SK-N-SH (cell line): ENCODE measurements at regions not wholly inside any gene's neighbourhood (a gene's known extent, or its start where the extent isn't known, plus 50 kb on each side); places are given as distances from the start of the nearest gene placed in this dataset.

Experiments
- CTCF ChIA-PET: fragments of 300-600, 350-600 bp; formaldehyde crosslinking; extraction: SDS; loops from one replicate; lab custom pipeline; 2021; lab: Yijun Ruan, JAX
- POLR2A ChIA-PET: fragments of 350-600 bp; sonication (Branson Sonifier 250); formaldehyde crosslinking; extraction: SDS; loops from one replicate; lab custom pipeline; 2020; ENCODE audit warnings: antibody characterized with exemption, inconsistent platforms; lab: Yijun Ruan, JAX
- DNase-seq: peaks from one replicate; pipeline ENCODE4 v3.0.0; 2012
- H2AFZ ChIP-seq: fragments of 200-600 bp; sonication (generic); 2 replicates; pipeline ENCODE4 v1.8.1; 2016; ENCODE audit warnings: antibody characterized with exemption, mild to moderate bottlenecking, low read depth
- H3F3A ChIP-seq: fragments of 200-600 bp; sonication (generic); replicated peaks from 2 replicates; pipeline ENCODE3; 2016; ENCODE audit warnings: antibody characterized with exemption, mild to moderate bottlenecking; ENCODE audit not compliant: insufficient read depth
- H3K27ac ChIP-seq, 2 experiments: fragments of 200-500 bp in 1 of 2; fragments of 200-600 bp in 1 of 2; sonication (Bioruptor generic) in 1 of 2; sonication (generic), shearing (Covaris generic) in 1 of 2; 2 replicates each; pipeline versions ENCODE4 v1.5.1 to v1.6.1; 2014 to 2016; ENCODE audit warnings: low read depth in 2 of 2, inconsistent platforms in 1 of 2, low read length in 1 of 2, mild to moderate bottlenecking in 1 of 2, mixed read lengths in 1 of 2
- H3K27me3 ChIP-seq: fragments of 200-600 bp; sonication (generic), shearing (Covaris generic); 2 replicates; pipeline ENCODE4 v1.6.1; 2016; ENCODE audit warnings: mixed run types; ENCODE audit not compliant: insufficient read depth
- H3K36me3 ChIP-seq, 2 experiments: fragments of 200-500 bp in 1 of 2; fragments of 200-600 bp in 1 of 2; sonication (Bioruptor generic) in 1 of 2; sonication (generic) in 1 of 2; replicated peaks in 1 of 2; 2 replicates each; pipeline versions ENCODE3 to v1.5.1; 2014 to 2016; ENCODE audit warnings: low read length in 1 of 2, mild to moderate bottlenecking in 1 of 2; ENCODE audit not compliant: insufficient read depth in 2 of 2, control insufficient read depth in 1 of 2
- H3K4me1 ChIP-seq, 2 experiments: fragments of 200-500 bp in 1 of 2; fragments of 200-600 bp in 1 of 2; sonication (Bioruptor generic) in 1 of 2; sonication (generic), shearing (Covaris generic) in 1 of 2; 2 replicates each; pipeline versions ENCODE4 v1.5.1 to v1.6.1; 2014 to 2016; ENCODE audit warnings: low read depth in 1 of 2, low read length in 1 of 2, mixed run types in 1 of 2; ENCODE audit not compliant: insufficient read depth in 2 of 2, control insufficient read depth in 1 of 2
- H3K4me2 ChIP-seq: fragments of 200-600 bp; sonication (generic), shearing (Covaris generic); 2 replicates; pipeline ENCODE4 v1.6.1; 2017; ENCODE audit warnings: mixed run types
- H3K4me3 ChIP-seq, 2 experiments: fragments of 200-500 bp in 1 of 2; fragments of 200-600 bp in 1 of 2; sonication (Bioruptor generic) in 1 of 2; sonication (generic), shearing (Covaris generic) in 1 of 2; 2 replicates each; pipeline versions ENCODE4 v1.5.1 to v1.8.1; 2014 to 2016; ENCODE audit warnings: low read depth in 2 of 2, inconsistent platforms in 1 of 2, low read length in 1 of 2, mild to moderate bottlenecking in 1 of 2, mixed read lengths in 1 of 2, moderate library complexity in 1 of 2
- H3K79me2 ChIP-seq: fragments of 200-600 bp; sonication (generic); 2 replicates; pipeline ENCODE4 v1.8.1; 2017; ENCODE audit warnings: mild to moderate bottlenecking; ENCODE audit not compliant: insufficient read depth
- H3K9ac ChIP-seq: fragments of 200-600 bp; sonication (generic); 2 replicates; pipeline ENCODE4 v1.6.1; 2017; ENCODE audit warnings: mixed run types
- H3K9me2 ChIP-seq: fragments of 200-600 bp; sonication (generic); 2 replicates; pipeline ENCODE4 v1.6.1; 2017; ENCODE audit warnings: mixed run types
- H3K9me3 ChIP-seq: fragments of 200-600 bp; sonication (generic); 2 replicates; pipeline ENCODE4 v1.6.1; 2017; ENCODE audit warnings: mixed run types, mild to moderate bottlenecking, moderate library complexity
- H4K20me1 ChIP-seq: fragments of 200-600 bp; sonication (generic); 2 replicates; pipeline ENCODE4 v1.6.1; 2017; ENCODE audit warnings: mild to moderate bottlenecking, mixed run types; ENCODE audit not compliant: insufficient read depth
- FOXJ3 ChIP-seq: sonication (generic); formaldehyde crosslinking; IDR thresholded peaks from 2 replicates; pipeline ENCODE4 v1.5.1; 2020; ENCODE audit warnings: mild to moderate bottlenecking, missing genetic modification reagents
- GATA2 ChIP-seq: sonication (generic); formaldehyde crosslinking; IDR thresholded peaks from 2 replicates; pipeline ENCODE4 v1.5.0; 2020; ENCODE audit warnings: mild to moderate bottlenecking, missing genetic modification reagents
- IRF3 ChIP-seq: fragments of 150-350 bp; IDR thresholded peaks from 2 replicates; pipeline ENCODE4 v1.6.1; 2016; ENCODE audit warnings: mild to moderate bottlenecking, low read depth, low read length
- JUND ChIP-seq: IDR thresholded peaks from 2 replicates; pipeline ENCODE4 v1.4.0; 2012
- MAX ChIP-seq: IDR thresholded peaks from 2 replicates; pipeline ENCODE4 v1.4.0; 2012; ENCODE audit warnings: low read depth
- MEF2A ChIP-seq: IDR thresholded peaks from 2 replicates; pipeline ENCODE4 v1.4.0; 2012; ENCODE audit warnings: low read depth, borderline replicate concordance
- MXI1 ChIP-seq: IDR thresholded peaks from 2 replicates; pipeline ENCODE4 v1.6.1; 2012; ENCODE audit warnings: mild to moderate bottlenecking, low read depth, low read length, improper control_type of control experiment
- PBX3 ChIP-seq: IDR thresholded peaks from 2 replicates; pipeline ENCODE4; 2012
- POLR2AphosphoS5 ChIP-seq: IDR thresholded peaks from 2 replicates; pipeline ENCODE4 v1.6.1; 2012; ENCODE audit warnings: low read depth, low read length
- REST ChIP-seq: IDR thresholded peaks from 2 replicates; pipeline ENCODE4 v1.6.1; 2012; ENCODE audit warnings: mild to moderate bottlenecking, low read depth, low read length, moderate library complexity
- SMC3 ChIP-seq: IDR thresholded peaks from 2 replicates; pipeline ENCODE4 v1.6.1; 2012; ENCODE audit warnings: low read depth, low read length, improper control_type of control experiment
- TAF1 ChIP-seq: IDR thresholded peaks from 2 replicates; pipeline ENCODE4 v1.6.1; 2012; ENCODE audit warnings: low read depth, mild to moderate bottlenecking, low read length, moderate library complexity, borderline replicate concordance
- USF1 ChIP-seq: IDR thresholded peaks from 2 replicates; pipeline ENCODE4 v1.4.0; 2012; ENCODE audit warnings: low read depth, borderline replicate concordance
- USF2 ChIP-seq: fragments of 150-350 bp; IDR thresholded peaks from 2 replicates; pipeline ENCODE4 v1.6.1; 2017; ENCODE audit warnings: antibody characterized with exemption, low read length, low read depth, borderline replicate concordance
- WGBS: methylation state at CpG from one replicate; pipeline ENCODE4 v1.1.6; 2017; ENCODE audit warnings: low lambda C conversion rate; 5-methylcytosine and 5-hydroxymethylcytosine counted together

- 41% methylated on average over 16 of the region's 31 CpGs for WGBS
- ChIA-PET POLR2A (no interaction called here), CTCF (no interaction called here)
- DNase-seq = no peak
- Histone ChIP-seq H3K9ac (no peak overlapping the region), H3K9me2 (no peaks in the 10 kb centered on the region), H3K4me3 (no peak overlapping the region), H3K36me3 (no peaks in the 10 kb centered on the region), H3K4me1 (no peaks in the 10 kb centered on the region), H3K27me3 (no peaks in the 10 kb centered on the region), H3F3A (no peaks in the 10 kb centered on the region), H3K27ac (no peak overlapping the region), H2AFZ (no peak overlapping the region), H3K9me3 (no peaks in the 10 kb centered on the region)
- TF ChIP-seq IRF3 (no peak), SMC3 (no peak), TAF1 (no peak), POLR2AphosphoS5 (no peak), MAX (no peak)
- TF ChIP-seq, all 33 proteins: peak for 0
- Histone ChIP-seq H3K4me2 (no peak overlapping the region), H4K20me1 (no peaks in the 10 kb centered on the region), H3K79me2 (no peaks in the 10 kb centered on the region)
Observed at GRCh38 chr13:112194579-112194978, 127.6 kb downstream of the SOX1 start.

- 12% methylated on average over 5 of the region's 17 CpGs for WGBS
- Histone ChIP-seq H3K4me3 (no peak overlapping the region), H3F3A (no peaks in the 10 kb centered on the region), H4K20me1 (no peaks in the 10 kb centered on the region), H3K9me2 (no peaks in the 10 kb centered on the region), H3K4me1 (no peaks in the 10 kb centered on the region), H3K36me3 (no peaks in the 10 kb centered on the region), H3K27me3 (peaks cover 31% of the 10 kb centered on the region), H3K4me2 (no peak overlapping the region), H3K27ac (no peak overlapping the region), H3K9me3 (no peaks in the 10 kb centered on the region), H3K9ac (no peak overlapping the region), H3K79me2 (no peaks in the 10 kb centered on the region), H2AFZ (no peak overlapping the region)
- CTCF ChIA-PET = interaction anchor here (0.9 kb wide), 1 partner anchor 10 kb away, joined by 3 read pairs; no protein-coding TSS in a partner anchor
- TF ChIP-seq FOXJ3 (CRISPR knock-in tag) (no peak), REST (no peak), MXI1 (no peak), MEF2A (no peak), PBX3 (no peak), USF1 (no peak), USF2 (no peak), JUND (no peak), GATA2 (no peak)
- no peak for DNase-seq
- POLR2A ChIA-PET = no interaction called here
Observed at GRCh38 chr13:112198396-112199010, 131.6 kb downstream of the SOX1 start.
